Activated CD4-positive, alpha-beta T cell treated with anti-CD3 and anti-CD28 coated beads, Interleukin-10, Interleukin-2, amounts not matched to agents 100 ng/mL and 50 ng/mL, durations not matched to agents 16 hours and 8 hours (primary cell): ENCODE measurements at regions not wholly inside any gene's neighbourhood (a gene's known extent, or its start where the extent isn't known, plus 50 kb on each side); places are given as distances from the start of the nearest gene placed in this dataset.
"Not testable (repeated sequence)": the region's sequence is repeated elsewhere in the genome, so short reads cannot be mapped to it uniquely, and the experiment has no call there.

Experiments used
- DNase-seq: peaks from one replicate; pipeline ENCODE4 v3.0.0-alpha.2; 2020

- not testable (repeated sequence) for DNase-seq
Observed at GRCh38 chr15:83335542-83335941, 51.1 kb upstream of the BNC1 start.

- DNase-seq: no peak
Observed at GRCh38 chr15:83339396-83339795, 54.9 kb upstream of the BNC1 start.

GRCh38 chr15:83340087-83340486, 55.6 kb upstream of the BNC1 start:
- DNase-seq: no peak

- DNase-seq: no peak
Observed at GRCh38 chr15:83346342-83346741, 61.9 kb upstream of the BNC1 start.

GRCh38 chr15:83352119-83352518, 67.7 kb upstream of the BNC1 start:
- no peak for DNase-seq

GRCh38 chr15:83356501-83357399, 72.3 kb upstream of the BNC1 start:
- no peak for DNase-seq

GRCh38 chr15:83358972-83359564, 74.6 kb upstream of the BNC1 start:
- DNase-seq: no peak

- DNase-seq: no peak
Observed at GRCh38 chr15:83362706-83363105, 78.2 kb upstream of the BNC1 start.

- DNase-seq: no peak
Observed at GRCh38 chr15:83364501-83364900, 80.0 kb upstream of the BNC1 start.

- peak; percentile 36 for DNase-seq
Observed at GRCh38 chr15:83365370-83365938, 81.0 kb upstream of the BNC1 start.

GRCh38 chr15:83372434-83372891, 74.7 kb upstream of the SH3GL3 start:
- DNase-seq: no peak

- no peak for DNase-seq
Observed at GRCh38 chr15:83378921-83379578, 68.1 kb upstream of the SH3GL3 start.

- DNase-seq: no peak
Observed at GRCh38 chr15:83379579-83379959, 67.6 kb upstream of the SH3GL3 start.

GRCh38 chr15:83380059-83380458, 67.1 kb upstream of the SH3GL3 start:
- no peak for DNase-seq

- peak; percentile 52 for DNase-seq
Observed at GRCh38 chr15:83380682-83381081, 66.5 kb upstream of the SH3GL3 start.

GRCh38 chr15:83383608-83384139, 63.5 kb upstream of the SH3GL3 start:
- not testable (repeated sequence) for DNase-seq

- no peak for DNase-seq
Observed at GRCh38 chr15:83396101-83396500, 51.0 kb upstream of the SH3GL3 start.
